Fibroblast of the aortic adventitia (primary cell): ENCODE measurements at regions not wholly inside any gene's neighbourhood (a gene's known extent, or its start where the extent isn't known, plus 50 kb on each side); places are given as distances from the start of the nearest gene placed in this dataset.

Experiments used
- DNase-seq: peaks from one replicate; pipeline ENCODE4 v3.0.0-alpha.2; 2010; ENCODE audit warnings: low read depth
- H3K4me3 ChIP-seq: 2 replicates; pipeline ENCODE4 v1.5.1; 2011; ENCODE audit warnings: low read depth, mild to moderate bottlenecking, control low read depth, low read length, moderate library complexity
- CTCF ChIP-seq: IDR thresholded peaks from 2 replicates; pipeline ENCODE4 v1.5.1; 2011; ENCODE audit warnings: mild to moderate bottlenecking, low read length, control low read depth, inconsistent platforms; ENCODE audit not compliant: insufficient read depth

DNA sequence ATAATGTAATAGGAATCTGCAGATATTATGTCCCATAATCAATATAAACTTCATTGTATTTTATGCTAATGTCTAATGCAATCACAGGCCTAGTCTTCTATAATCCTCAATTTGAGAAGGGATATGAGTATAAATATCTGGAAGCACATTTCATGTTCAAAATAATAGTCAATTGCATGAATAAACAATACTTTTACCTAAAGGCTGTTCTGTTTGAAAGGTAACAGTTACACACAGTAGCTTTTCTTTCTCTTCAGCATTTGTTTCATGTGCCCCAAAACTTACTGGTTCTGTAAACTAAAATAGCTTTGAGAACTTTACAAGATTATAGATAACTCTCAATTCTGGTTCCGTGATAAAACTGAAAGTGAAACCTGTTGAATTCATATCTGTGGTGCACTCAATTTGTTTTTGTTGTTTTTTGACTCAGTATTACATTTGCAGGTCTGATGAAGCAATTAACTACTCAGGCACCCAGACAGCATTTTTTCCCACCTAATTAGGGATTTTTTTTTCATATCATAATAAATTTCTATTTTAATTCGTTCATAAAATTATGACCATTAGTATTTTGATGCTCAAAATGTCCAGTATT lies 1193.8 kb downstream of the SLITRK1 start:
- TF ChIP-seq CTCF, result no peak
- H3K4me3 ChIP-seq, result peak overlapping the region; percentile 42
- peak; percentile 43 for DNase-seq

- no peak overlapping the region for H3K4me3 ChIP-seq
- no peak for TF ChIP-seq CTCF
- peak; percentile 3 for DNase-seq
These were observed 1194.4 kb downstream of the SLITRK1 start for GRCh38 chr13:82687884-82688283.

DNA sequence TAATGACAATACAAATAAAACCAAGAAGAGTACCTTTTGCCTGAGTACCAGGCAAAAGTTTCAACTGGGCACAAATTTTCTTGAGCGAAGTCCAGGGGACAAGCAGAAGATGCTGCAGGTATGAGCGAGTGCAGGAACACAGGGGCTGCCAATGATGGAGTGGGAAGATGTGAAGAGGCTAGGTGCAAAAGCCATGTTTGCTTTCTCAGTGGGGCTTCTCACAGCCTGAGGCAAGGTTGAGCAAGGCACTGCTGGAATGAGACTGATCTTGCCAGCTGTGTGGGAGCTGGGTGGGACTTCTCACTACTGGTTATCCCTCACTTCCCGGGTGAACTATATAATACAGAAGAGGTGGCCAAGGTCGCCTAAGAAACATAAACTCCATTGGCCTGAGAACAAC lies 1200.7 kb downstream of the SLITRK1 start:
- H3K4me3 ChIP-seq, result no peak overlapping the region
- no peak for TF ChIP-seq CTCF

GRCh38 chr13:82678052-82678451 lies 1204.2 kb downstream of the SLITRK1 start:
- TF ChIP-seq CTCF, result no peak

More for the DNA sequence above, 1200.7 kb downstream of the SLITRK1 start:
- DNase-seq, result no peak

GRCh38 chr13:82675024-82675423 lies 1207.2 kb downstream of the SLITRK1 start:
- DNase-seq, result no peak
- TF ChIP-seq CTCF, result no peak
- no peak overlapping the region for H3K4me3 ChIP-seq

More at GRCh38 chr13:82678052-82678451, 1204.2 kb downstream of the SLITRK1 start:
- H3K4me3 ChIP-seq, result no peak overlapping the region
- no peak for DNase-seq

DNA sequence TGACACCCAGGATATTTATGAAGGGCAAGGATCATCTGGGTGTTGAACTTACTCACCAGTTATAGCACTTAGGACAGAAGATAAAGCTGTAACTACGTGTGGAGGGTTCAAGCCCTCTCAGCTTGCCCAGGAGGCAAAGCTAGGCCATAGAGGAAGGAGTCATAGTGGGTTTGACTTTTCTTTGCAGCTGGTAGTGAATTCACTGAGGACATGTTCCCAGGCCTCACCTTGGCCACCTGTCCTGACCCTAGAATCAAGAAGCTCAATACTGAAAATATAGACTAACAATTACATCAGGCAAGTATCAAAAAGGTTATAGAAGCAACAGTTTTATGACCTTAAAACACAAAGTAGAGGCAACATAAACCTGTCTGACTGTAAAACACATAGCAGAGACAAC lies 1207.7 kb downstream of the SLITRK1 start:
- H3K4me3 ChIP-seq, result no peak overlapping the region
- no peak for DNase-seq
- no peak for TF ChIP-seq CTCF

- no peak for TF ChIP-seq CTCF
- no peak for DNase-seq
- H3K4me3 ChIP-seq, result no peak overlapping the region
These were observed 1210.0 kb downstream of the SLITRK1 start for GRCh38 chr13:82672248-82672647.
